ENCODE measurements at regions not wholly inside any gene's neighbourhood (a gene's known extent, or its start where the extent isn't known, plus 50 kb on each side); places are given as distances from the start of the nearest gene placed in this dataset.

GRCh38 chr10:120761951-120762350, 89.2 kb upstream of the WDR11 start:
- TF ChIP-seq POLR2AphosphoS5 (IDR thresholded peaks at IDR 0.05; ENCODE audit: borderline replicate concordance, low read depth, low read length) = no peak
- TF ChIP-seq EZH2 (IDR thresholded peaks at IDR 0.05) = no peak
